Spleen (tissue), 11 donors: ENCODE measurements at regions not wholly inside any gene's neighbourhood (a gene's known extent, or its start where the extent isn't known, plus 50 kb on each side); places are given as distances from the start of the nearest gene placed in this dataset.

ENCODE experiments used
- DNase-seq: peaks from one replicate; pipeline ENCODE4 v3.0.0-alpha.2; 2020
- H3K27ac ChIP-seq, 8 donors: fragments of 200-600 bp; sonication (generic) in 7 of 8; 1 replicate in 4 of 8; 2 replicates in 4 of 8; pipeline versions ENCODE4 v1.5.0 to v1.8.0; 2016 to 2021; ENCODE audit warnings: inconsistent platforms in 4 of 8, mild to moderate bottlenecking in 4 of 8, moderate library complexity in 1 of 8
- H3K27me3 ChIP-seq, 7 donors: fragments of 200-600 bp; sonication (generic) in 6 of 7; replicated peaks in 1 of 7; 1 replicate in 4 of 7; 2 replicates in 3 of 7; pipeline versions ENCODE4 v1.5.0 to v1.8.0; 2016 to 2021; ENCODE audit warnings: inconsistent platforms in 3 of 7, mild to moderate bottlenecking in 1 of 7
- H3K36me3 ChIP-seq, 6 donors: fragments of 200-600 bp; sonication (generic) in 5 of 6; 1 replicate in 4 of 6; 2 replicates in 2 of 6; pipeline versions ENCODE4 v1.5.0 to v1.8.0; 2016 to 2021; ENCODE audit warnings: inconsistent platforms in 2 of 6
- H3K4me1 ChIP-seq, 6 donors: fragments of 200-600 bp; sonication (generic) in 5 of 6; 1 replicate in 3 of 6; 2 replicates in 3 of 6; pipeline versions ENCODE4 v1.5.0 to v1.8.0; 2016 to 2021; ENCODE audit warnings: inconsistent platforms in 3 of 6
- H3K4me3 ChIP-seq, 8 donors: fragments of 200-600 bp; sonication (generic) in 7 of 8; 1 replicate in 4 of 8; 2 replicates in 4 of 8; pipeline versions ENCODE4 v1.5.0 to v1.8.0; 2016 to 2021; ENCODE audit warnings: inconsistent platforms in 4 of 8, mild to moderate bottlenecking in 4 of 8, moderate library complexity in 2 of 8
- H3K9me3 ChIP-seq, 8 donors: fragments of 200-600 bp; sonication (generic) in 7 of 8; 1 replicate in 4 of 8; 2 replicates in 4 of 8; pipeline versions ENCODE4 v1.5.0 to v1.8.0; 2016 to 2021; ENCODE audit warnings: inconsistent platforms in 4 of 8
- CTCF ChIP-seq, 11 experiments: fragments of 200-600 bp in 7 of 11; fragments of 450-650 bp in 4 of 11; sonication (generic) in 4 of 11; IDR thresholded peaks in 8 of 11; conservative IDR thresholded peaks in 3 of 11; 1 replicate in 7 of 11; 2 replicates in 4 of 11; pipeline versions ENCODE4 v1.4.0 to v1.8.0; 2016 to 2021; ENCODE audit warnings: antibody characterized with exemption in 11 of 11, inconsistent platforms in 4 of 11, mild to moderate bottlenecking in 1 of 11
- POLR2A ChIP-seq, 3 donors: fragments of 450-650 bp; IDR thresholded peaks; one replicate each; pipeline ENCODE4 v1.5.1; 2017; ENCODE audit warnings: antibody characterized with exemption in 3 of 3, mild to moderate bottlenecking in 1 of 3
- POLR2AphosphoS5 ChIP-seq, 3 donors: sonication (generic); formaldehyde crosslinking; IDR thresholded peaks; one replicate each; pipeline ENCODE4 v1.5.1; 2017; ENCODE audit warnings: antibody characterized with exemption in 3 of 3
- WGBS, 5 donors: extraction: QIAGEN DNeasy Blood & Tissue Kit in 3 of 5; methylation state at CpG; one replicate each; pipeline versions ENCODE4 v1.1.5 to v1.1.7; 2013 to 2018; 5-methylcytosine and 5-hydroxymethylcytosine counted together
- intact Hi-C: fragments of 100-400 bp; cut with DNase I; formaldehyde crosslinking; loops from one replicate; pipeline ENCODE4 v1.15.0; 2023; ENCODE audit warnings: low total_unique reads
- donor health status: healthy with polysubstance abuse.
- donor health status: DM: no; HTN: no; CAD: no; lungs with moderate emphysema.
- donor health status: DM: no; HTN: no; CAD: no.
- donor health status: Bipolar disorder and iron deficiency.
- donor health status: healthy.
- donor health status: DM: no; HTN: no; CAD: no.
- donor health status: DM: yes; HTN: yes; CAD: no.

- DNase-seq, result no peak
- TF ChIP-seq CTCF (IDR thresholded peaks at IDR 0.05 in 8 of 11, conservative IDR thresholded peaks at IDR 0.05 in 3 of 11), result no peak
- no peak for TF ChIP-seq POLR2AphosphoS5 (IDR thresholded peaks at IDR 0.05)
- no peak overlapping the region for H3K4me3 ChIP-seq
- no peaks in the 10 kb centered on the region for H3K4me1 ChIP-seq
- no peaks in the 10 kb centered on the region for H3K36me3 ChIP-seq
- WGBS, 5 donors, result 79 to 92% (median 85%) methylated on average over 3 of the region's 3 CpGs
- H3K27me3 ChIP-seq, result no peaks in the 10 kb centered on the region
- no peaks in the 10 kb centered on the region for H3K9me3 ChIP-seq
- intact Hi-C loops, result no loop called here
- H3K27ac ChIP-seq, result no peak overlapping the region
These were observed 2412.4 kb downstream of the PCDH9 start for GRCh38 chr13:64817691-64818090.

- WGBS, 5 donors, result 84 to 90% (median 86%) methylated on average over 3 of the region's 3 CpGs
- no peaks in the 10 kb centered on the region for H3K36me3 ChIP-seq
- intact Hi-C loops, result no loop called here
These were observed 2419.4 kb downstream of the PCDH9 start for GRCh38 chr13:64810750-64811149.

GRCh38 chr13:64808704-64809103 lies 2421.4 kb downstream of the PCDH9 start:
- TF ChIP-seq POLR2A (IDR thresholded peaks at IDR 0.05) (no peak), POLR2AphosphoS5 (IDR thresholded peaks at IDR 0.05) (no peak), CTCF (IDR thresholded peaks at IDR 0.05 in 8 of 11, conservative IDR thresholded peaks at IDR 0.05 in 3 of 11) (no peak)
- no peak overlapping the region for H3K4me3 ChIP-seq
- no peaks in the 10 kb centered on the region for H3K36me3 ChIP-seq
- 78 to 93% (median 84%) methylated on average over 4 of the region's 4 CpGs for WGBS, 5 donors
- no peaks in the 10 kb centered on the region for H3K4me1 ChIP-seq
- no peak for DNase-seq
- no peaks in the 10 kb centered on the region for H3K27me3 ChIP-seq
- peaks cover 0 to 27% (median 17%) of the 10 kb centered on the region in 8 donors for H3K9me3 ChIP-seq
- no peak overlapping the region for H3K27ac ChIP-seq
- intact Hi-C loops, result no loop called here

More at GRCh38 chr13:64810750-64811149, 2419.4 kb downstream of the PCDH9 start:
- H3K9me3 ChIP-seq, result peaks cover 0 to 27% (median 17%) of the 10 kb centered on the region in 8 donors
- H3K27ac ChIP-seq, result no peak overlapping the region
- H3K4me1 ChIP-seq, result no peaks in the 10 kb centered on the region
- DNase-seq, result no peak
- no peaks in the 10 kb centered on the region for H3K27me3 ChIP-seq
- TF ChIP-seq POLR2A (IDR thresholded peaks at IDR 0.05) (no peak), POLR2AphosphoS5 (IDR thresholded peaks at IDR 0.05) (no peak), CTCF (IDR thresholded peaks at IDR 0.05 in 8 of 11, conservative IDR thresholded peaks at IDR 0.05 in 3 of 11) (no peak)
- H3K4me3 ChIP-seq, result no peak overlapping the region

GRCh38 chr13:64801768-64802167 lies 2428.4 kb downstream of the PCDH9 start:
- Histone ChIP-seq H3K36me3 (no peaks in the 10 kb centered on the region), H3K4me3 (no peak overlapping the region), H3K27me3 (no peaks in the 10 kb centered on the region), H3K27ac (no peak overlapping the region), H3K9me3 (peaks cover 0 to 3% (median 0%) of the 10 kb centered on the region in 8 donors), H3K4me1 (no peaks in the 10 kb centered on the region)
- intact Hi-C loops, result no loop called here
- 66 to 84% (median 69%) methylated on average over 4 of the region's 4 CpGs for WGBS, 5 donors
- DNase-seq, result no peak
- no peak for TF ChIP-seq POLR2A (IDR thresholded peaks at IDR 0.05)
- TF ChIP-seq POLR2AphosphoS5 (IDR thresholded peaks at IDR 0.05), result no peak
- TF ChIP-seq CTCF (IDR thresholded peaks at IDR 0.05 in 8 of 11, conservative IDR thresholded peaks at IDR 0.05 in 3 of 11), result no peak
